ENCODE measurements at regions not wholly inside any gene's neighbourhood (a gene's known extent, or its start where the extent isn't known, plus 50 kb on each side); places are given as distances from the start of the nearest gene placed in this dataset.

- no peak for TF ChIP-seq SUZ12 (IDR thresholded peaks at IDR 0.05; ENCODE audit: extremely low read depth, insufficient read depth, insufficient read length)
- TF ChIP-seq YY1 (IDR thresholded peaks at IDR 0.05; ENCODE audit: insufficient read depth, insufficient read length) = no peak
- no peak for TF ChIP-seq ZNF274 (IDR thresholded peaks at IDR 0.05; ENCODE audit: low read depth, low read length)
Measured at GRCh38 chr2:196565106-196565765, 74.3 kb upstream of the CCDC150 start.
